ENCODE measurements at regions not wholly inside any gene's neighbourhood (a gene's known extent, or its start where the extent isn't known, plus 50 kb on each side); places are given as distances from the start of the nearest gene placed in this dataset.
"Not testable (repeated sequence)": the region's sequence is repeated elsewhere in the genome, so short reads cannot be mapped to it uniquely, and the experiment has no call there.

GRCh38 chr3:117842086-117842485, 1132.5 kb downstream of the TUSC7 start:
- DNase-seq (ENCODE audit: low read depth): no peak

GRCh38 chr3:117843356-117843755, 1133.8 kb downstream of the TUSC7 start:
- DNase-seq (ENCODE audit: low read depth): no peak

GRCh38 chr3:117844676-117845075, 1135.1 kb downstream of the TUSC7 start:
- no peak for DNase-seq (ENCODE audit: low read depth)

GRCh38 chr3:117846238-117846637, 1136.7 kb downstream of the TUSC7 start:
- DNase-seq (ENCODE audit: low read depth): no peak

- no peak for DNase-seq (ENCODE audit: low read depth)
Observed at GRCh38 chr3:117848606-117849005, 1139.0 kb downstream of the TUSC7 start.

GRCh38 chr3:117853923-117854668, 1144.5 kb downstream of the TUSC7 start:
- peak; percentile 50 for DNase-seq (ENCODE audit: low read depth)

- no peak for DNase-seq (ENCODE audit: low read depth)
Observed at GRCh38 chr3:117856354-117856753, 1146.8 kb downstream of the TUSC7 start.

GRCh38 chr3:117863146-117863545, 1153.6 kb downstream of the TUSC7 start:
- DNase-seq (ENCODE audit: low read depth): no peak

- DNase-seq (ENCODE audit: low read depth): no peak
Observed at GRCh38 chr3:117865338-117865737, 1155.8 kb downstream of the TUSC7 start.

- no peak for DNase-seq (ENCODE audit: low read depth)
Observed at GRCh38 chr3:117868766-117869165, 1159.2 kb downstream of the TUSC7 start.

- no peak for DNase-seq (ENCODE audit: low read depth)
Observed at GRCh38 chr3:117871934-117872333, 1162.4 kb downstream of the TUSC7 start.

GRCh38 chr3:117872594-117873248, 1161.9 kb downstream of the IGSF11 start:
- not testable (repeated sequence) for DNase-seq (ENCODE audit: low read depth)

GRCh38 chr3:117873249-117873600, 1161.4 kb downstream of the IGSF11 start:
- DNase-seq (ENCODE audit: low read depth): no peak

GRCh38 chr3:117874028-117874690, 1160.5 kb downstream of the IGSF11 start:
- DNase-seq (ENCODE audit: low read depth): no peak

- DNase-seq (ENCODE audit: low read depth): no peak
Observed at GRCh38 chr3:117874904-117875874, 1159.5 kb downstream of the IGSF11 start.

GRCh38 chr3:117875887-117876286, 1158.8 kb downstream of the IGSF11 start:
- no peak for DNase-seq (ENCODE audit: low read depth)

- DNase-seq (ENCODE audit: low read depth): no peak
Observed at GRCh38 chr3:117880638-117881037, 1154.0 kb downstream of the IGSF11 start.

- no peak for DNase-seq (ENCODE audit: low read depth)
Observed at GRCh38 chr3:117881210-117881609, 1153.4 kb downstream of the IGSF11 start.

GRCh38 chr3:117885011-117885441, 1149.6 kb downstream of the IGSF11 start:
- no peak for DNase-seq (ENCODE audit: low read depth)

- no peak for DNase-seq (ENCODE audit: low read depth)
Observed at GRCh38 chr3:117886147-117886546, 1148.5 kb downstream of the IGSF11 start.

GRCh38 chr3:117887031-117887430, 1147.6 kb downstream of the IGSF11 start:
- no peak for DNase-seq (ENCODE audit: low read depth)

GRCh38 chr3:117887901-117888300, 1146.7 kb downstream of the IGSF11 start:
- DNase-seq (ENCODE audit: low read depth): no peak
